ENCODE measurements at regions not wholly inside any gene's neighbourhood (a gene's known extent, or its start where the extent isn't known, plus 50 kb on each side); places are given as distances from the start of the nearest gene placed in this dataset.

- no peaks in the 10 kb centered on the region for H3K79me2 ChIP-seq (ENCODE audit: insufficient read depth, low read length)
- no peak for DNase-seq
- H3K9me3 Mint-ChIP-seq: peaks cover 0 to 6% (median 2%) of the 10 kb centered on the region in 7 donors
- 86% methylated on average over 1 of the region's 1 CpG for WGBS (ENCODE audit: insufficient coverage)
- H3K27ac Mint-ChIP-seq: no peak overlapping the region
- intact Hi-C loops (cut with micrococcal nuclease): no loop called here
- H3K27me3 ChIP-seq (ENCODE audit: control insufficient read depth in 2 of 2, insufficient read depth in 2 of 2, low read length in 2 of 2): no peaks in the 10 kb centered on the region
- no peak overlapping the region for H3K9ac ChIP-seq (ENCODE audit: insufficient read depth, low read length, poor library complexity, severe bottlenecking)
- no peak overlapping the region for H3K27ac ChIP-seq (ENCODE audit: low read depth in 1 of 2, low read length in 2 of 2)
- peaks cover 1% of the 10 kb centered on the region for H3K4me1 Mint-ChIP-seq
- H4K20me1 ChIP-seq (ENCODE audit: insufficient read depth, low read length): no peaks in the 10 kb centered on the region
- H3K36me3 Mint-ChIP-seq: no peaks in the 10 kb centered on the region
- H3K4me3 ChIP-seq (replicated peaks in 1 of 3; ENCODE audit: low read depth in 2 of 3, low read length in 3 of 3): no peak overlapping the region
- no peak for TF ChIP-seq CTCF (IDR thresholded peaks at IDR 0.05)
- no peaks in the 10 kb centered on the region for H3K9me3 ChIP-seq (replicated peaks in 1 of 2; ENCODE audit: control insufficient read depth in 1 of 2, insufficient read depth in 1 of 2, low read length in 2 of 2)
- no peak overlapping the region for H3K4me3 Mint-ChIP-seq
- no peaks in the 10 kb centered on the region for H3K36me3 ChIP-seq (replicated peaks in 1 of 2; ENCODE audit: control insufficient read depth in 1 of 2, insufficient read depth in 2 of 2, low read length in 2 of 2)
- H2AFZ ChIP-seq (ENCODE audit: insufficient read depth, low read depth, low read length, poor library complexity, severe bottlenecking): no peak overlapping the region
- no peak overlapping the region for H3K4me2 ChIP-seq (replicated peaks; ENCODE audit: extremely low read depth, low read length, poor library complexity, severe bottlenecking)
- H3K27me3 Mint-ChIP-seq (ENCODE audit: low read depth in 3 of 3): no peaks in the 10 kb centered on the region
- H3K4me1 ChIP-seq (ENCODE audit: control insufficient read depth in 1 of 2, insufficient read depth in 2 of 2, low read length in 2 of 2): no peaks in the 10 kb centered on the region
Observed at GRCh38 chr4:56234098-56234497, 153.2 kb downstream of the AASDH start.

GRCh38 chr4:56231410-56231809 is 155.9 kb downstream of the AASDH start:
- DNase-seq: no peak
- Histone ChIP-seq H3K79me2 (ENCODE audit: insufficient read depth, low read length) (no peaks in the 10 kb centered on the region), H3K36me3 (replicated peaks in 1 of 2; ENCODE audit: control insufficient read depth in 1 of 2, insufficient read depth in 2 of 2, low read length in 2 of 2) (no peaks in the 10 kb centered on the region), H3K9me3 (replicated peaks in 1 of 2; ENCODE audit: control insufficient read depth in 1 of 2, insufficient read depth in 1 of 2, low read length in 2 of 2) (no peaks in the 10 kb centered on the region), H3K27me3 (ENCODE audit: control insufficient read depth in 2 of 2, insufficient read depth in 2 of 2, low read length in 2 of 2) (no peaks in the 10 kb centered on the region), H3K4me1 (ENCODE audit: control insufficient read depth in 1 of 2, insufficient read depth in 2 of 2, low read length in 2 of 2) (no peaks in the 10 kb centered on the region), H3K9ac (ENCODE audit: insufficient read depth, low read length, poor library complexity, severe bottlenecking) (no peak overlapping the region), H4K20me1 (ENCODE audit: insufficient read depth, low read length) (no peaks in the 10 kb centered on the region), H3K27ac (ENCODE audit: low read depth in 1 of 2, low read length in 2 of 2) (no peak overlapping the region), H3K4me3 (replicated peaks in 1 of 3; ENCODE audit: low read depth in 2 of 3, low read length in 3 of 3) (no peak overlapping the region), H2AFZ (ENCODE audit: insufficient read depth, low read depth, low read length, poor library complexity, severe bottlenecking) (no peak overlapping the region), H3K4me2 (replicated peaks; ENCODE audit: extremely low read depth, low read length, poor library complexity, severe bottlenecking) (no peak overlapping the region)
- Mint-ChIP-seq H3K4me3 (no peak overlapping the region), H3K27ac (no peak overlapping the region), H3K27me3 (ENCODE audit: low read depth in 3 of 3) (peaks cover 0 to 2% (median 0%) of the 10 kb centered on the region in 3 donors), H3K4me1 (peaks cover 1% of the 10 kb centered on the region), H3K36me3 (no peaks in the 10 kb centered on the region), H3K9me3 (peaks cover 0 to 10% (median 5%) of the 10 kb centered on the region in 7 donors)
- intact Hi-C loops (cut with micrococcal nuclease): no loop called here
- TF ChIP-seq CTCF (IDR thresholded peaks at IDR 0.05): no peak
- WGBS (ENCODE audit: insufficient coverage): 100% methylated on average over 1 of the region's 3 CpGs
